H9 (cell line): ENCODE measurements at regions not wholly inside any gene's neighbourhood (a gene's known extent, or its start where the extent isn't known, plus 50 kb on each side); places are given as distances from the start of the nearest gene placed in this dataset.

ENCODE experiments used
- DNase-seq: peaks from one replicate; pipeline ENCODE4 v3.0.0-alpha.2; 2017
- H2AFZ ChIP-seq: one replicate; pipeline ENCODE4 v1.6.1; 2013; ENCODE audit warnings: mild to moderate bottlenecking, low read length, control low read depth, moderate library complexity
- H2AK5ac ChIP-seq: 2 replicates; pipeline ENCODE4 v1.6.1; 2013; ENCODE audit warnings: low read length, control low read depth, mixed read lengths; ENCODE audit not compliant: insufficient read length
- H2BK120ac ChIP-seq: one replicate; pipeline ENCODE4 v1.6.1; 2013; ENCODE audit warnings: low read depth, mild to moderate bottlenecking, low read length, control low read depth, inconsistent platforms; ENCODE audit not compliant: poor library complexity, severe bottlenecking
- H2BK12ac ChIP-seq: 2 replicates; pipeline ENCODE4 v1.6.1; 2013; ENCODE audit warnings: low read length, control low read depth, mixed read lengths, low read depth; ENCODE audit not compliant: insufficient read length
- H2BK15ac ChIP-seq: 2 replicates; pipeline ENCODE4 v1.6.1; 2013; ENCODE audit warnings: low read depth, low read length, control low read depth
- H2BK20ac ChIP-seq: one replicate; pipeline ENCODE4 v1.6.1; 2013; ENCODE audit warnings: low read depth, mild to moderate bottlenecking, low read length, control low read depth, inconsistent platforms; ENCODE audit not compliant: poor library complexity, severe bottlenecking
- H2BK5ac ChIP-seq: 2 replicates; pipeline ENCODE4 v1.6.1; 2013; ENCODE audit warnings: low read length, control low read depth, mixed read lengths; ENCODE audit not compliant: insufficient read length
- H3K14ac ChIP-seq: 2 replicates; pipeline ENCODE4 v1.6.1; 2013; ENCODE audit warnings: low read length, control low read depth; ENCODE audit not compliant: insufficient read depth
- H3K18ac ChIP-seq: 2 replicates; pipeline ENCODE4 v1.6.1; 2013; ENCODE audit warnings: low read depth, mild to moderate bottlenecking, mixed read lengths, low read length, control low read depth; ENCODE audit not compliant: insufficient read length
- H3K23ac ChIP-seq: 2 replicates; pipeline ENCODE4 v1.6.1; 2013; ENCODE audit warnings: low read length, control low read depth, mixed read lengths, low read depth; ENCODE audit not compliant: insufficient read length
- H3K23me2 ChIP-seq: 2 replicates; pipeline ENCODE4 v1.6.1; 2013; ENCODE audit warnings: low read depth, mild to moderate bottlenecking, mixed read lengths, low read length, control low read depth; ENCODE audit not compliant: insufficient read length, poor library complexity, severe bottlenecking
- H3K27ac ChIP-seq: 2 replicates; pipeline ENCODE4 v1.5.1; 2013; ENCODE audit warnings: low read length, control low read depth, mixed read lengths, low read depth; ENCODE audit not compliant: insufficient read length
- H3K27me3 ChIP-seq: 2 replicates; pipeline ENCODE4 v1.6.1; 2013; ENCODE audit warnings: low read length, control low read depth, inconsistent platforms; ENCODE audit not compliant: insufficient read depth
- H3K4ac ChIP-seq: 2 replicates; pipeline ENCODE4 v1.6.1; 2013; ENCODE audit warnings: low read depth, mild to moderate bottlenecking, control low read depth, inconsistent platforms, low read length, moderate library complexity
- H3K4me1 ChIP-seq: 2 replicates; pipeline ENCODE4 v1.6.1; 2013; ENCODE audit warnings: low read length, control low read depth, inconsistent platforms; ENCODE audit not compliant: insufficient read depth
- H3K4me2 ChIP-seq: 2 replicates; pipeline ENCODE4 v1.6.1; 2013; ENCODE audit warnings: low read length, control low read depth, mixed read lengths; ENCODE audit not compliant: insufficient read length, insufficient read depth
- H3K56ac ChIP-seq: 2 replicates; pipeline ENCODE4 v1.6.1; 2013; ENCODE audit warnings: low read depth, mild to moderate bottlenecking, mixed read lengths, low read length, control low read depth; ENCODE audit not compliant: insufficient read length
- H3K79me1 ChIP-seq: 2 replicates; pipeline ENCODE4 v1.6.1; 2013; ENCODE audit warnings: low read depth, mild to moderate bottlenecking, moderate library complexity, low read length, control low read depth, inconsistent platforms; ENCODE audit not compliant: insufficient read depth, poor library complexity, severe bottlenecking
- H3K79me2 ChIP-seq: 2 replicates; pipeline ENCODE4 v1.6.1; 2013; ENCODE audit warnings: low read length, control low read depth, inconsistent platforms; ENCODE audit not compliant: insufficient read depth
- H3K9ac ChIP-seq: 2 replicates; pipeline ENCODE4 v1.6.1; 2013; ENCODE audit warnings: low read length, control low read depth, mixed read lengths; ENCODE audit not compliant: insufficient read length; ENCODE audit errors: extremely low read depth
- H3K9me3 ChIP-seq: one replicate; pipeline ENCODE4 v1.6.1; 2013; ENCODE audit warnings: low read depth, low read length, inconsistent platforms; ENCODE audit not compliant: control insufficient read depth
- H3T11ph ChIP-seq: one replicate; pipeline ENCODE4 v1.6.1; 2013; ENCODE audit warnings: mild to moderate bottlenecking, low read length, control low read depth, inconsistent platforms
- H4K20me1 ChIP-seq: one replicate; pipeline ENCODE4 v1.6.1; 2013; ENCODE audit not compliant: control insufficient read depth, insufficient read length, insufficient read depth
- H4K5ac ChIP-seq: 2 replicates; pipeline ENCODE4 v1.6.1; 2013; ENCODE audit warnings: low read depth, mild to moderate bottlenecking, mixed read lengths, low read length, control low read depth; ENCODE audit not compliant: insufficient read length
- H4K8ac ChIP-seq: replicated peaks from 2 replicates; pipeline ENCODE4 v1.6.1; 2013; ENCODE audit warnings: low read length, control low read depth, mixed read lengths, low read depth; ENCODE audit not compliant: insufficient read length
- H4K91ac ChIP-seq: 2 replicates; pipeline ENCODE4 v1.6.1; 2013; ENCODE audit warnings: low read depth, mild to moderate bottlenecking, moderate library complexity, mixed read lengths, low read length, control low read depth; ENCODE audit not compliant: insufficient read length
- H3K27ac Mint-ChIP-seq, 3 experiments: 2 replicates in 2 of 3; 3 replicates in 1 of 3; pipeline ENCODE4 v1.8.0; 2020 to 2021; ENCODE audit warnings: mixed read lengths in 3 of 3, mild to moderate bottlenecking in 1 of 3, moderate library complexity in 1 of 3
- H3K27me3 Mint-ChIP-seq: 2 replicates; pipeline ENCODE4 v1.8.0; 2021; ENCODE audit warnings: low read depth, mild to moderate bottlenecking, moderate library complexity, mixed read lengths
- H3K36me3 Mint-ChIP-seq, 3 experiments: 2 replicates in 2 of 3; 3 replicates in 1 of 3; pipeline ENCODE4 v1.8.0; 2020 to 2021; ENCODE audit warnings: low read depth in 3 of 3, mixed read lengths in 3 of 3; ENCODE audit not compliant: insufficient read depth in 1 of 3
- H3K4me1 Mint-ChIP-seq, 2 experiments: 2 replicates each; pipeline ENCODE4 v1.8.0; 2020; ENCODE audit warnings: mixed read lengths in 2 of 2
- H3K4me3 Mint-ChIP-seq, 2 experiments: 2 replicates in 1 of 2; 3 replicates in 1 of 2; pipeline ENCODE4 v1.8.0; 2020 to 2021; ENCODE audit warnings: mild to moderate bottlenecking in 2 of 2, mixed read lengths in 2 of 2, moderate library complexity in 1 of 2
- H3K9me3 Mint-ChIP-seq, 2 experiments: 2 replicates in 1 of 2; 3 replicates in 1 of 2; pipeline ENCODE4 v1.8.0; 2020; ENCODE audit warnings: mild to moderate bottlenecking in 2 of 2, mixed read lengths in 2 of 2, moderate library complexity in 1 of 2
- WGBS: extraction: QIAGEN DNeasy Blood & Tissue Kit; methylation state at CpG from one replicate; pipeline ENCODE4 v1.1.7; 2013; ENCODE audit warnings: missing lambda C conversion rate, low lambda C conversion rate, mixed read lengths; ENCODE audit not compliant: insufficient read length; ENCODE audit errors: extremely low coverage; 5-methylcytosine and 5-hydroxymethylcytosine counted together
- TF ChIP-seq, protein P1 (sequence below): fragments of 200-600 bp; sonication (generic); conservative IDR thresholded peaks from 3 replicates; pipeline ENCODE4 v1.8.0; 2021; ENCODE audit warnings: antibody characterized with exemption, mild to moderate bottlenecking

DNA sequence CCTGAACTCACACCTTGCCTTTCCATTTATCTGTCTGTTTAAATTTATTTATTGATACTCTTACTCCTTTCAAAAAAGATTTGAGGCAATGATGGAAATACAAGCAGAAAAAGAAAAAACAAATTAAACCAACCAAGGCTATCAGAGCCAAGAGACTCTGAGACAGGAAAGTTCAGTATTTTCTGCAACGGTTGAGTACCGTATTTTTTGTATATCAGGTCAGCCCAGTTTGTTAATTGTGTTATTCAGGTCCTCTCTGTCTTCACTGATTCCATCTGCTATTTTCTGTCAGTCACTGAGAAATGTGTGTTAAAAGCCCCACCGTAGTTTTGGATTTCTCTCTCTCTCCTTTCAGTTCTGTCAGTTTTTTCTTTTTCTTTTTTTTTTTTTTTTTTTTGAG, 134.5 kb upstream of the SMIM23 start:
- Histone ChIP-seq H3K56ac (no peak overlapping the region), H4K20me1 (no peaks in the 10 kb centered on the region), H3K4me1 (no peaks in the 10 kb centered on the region), H3K9me3 (no peaks in the 10 kb centered on the region), H3K79me2 (no peaks in the 10 kb centered on the region), H3K9ac (no peak overlapping the region), H3K27ac (no peak overlapping the region), H2BK15ac (no peak overlapping the region), H4K5ac (no peak overlapping the region), H2AFZ (no peak overlapping the region), H3K14ac (no peak overlapping the region), H2BK12ac (no peak overlapping the region), H4K8ac (no peak overlapping the region), H2BK5ac (no peak overlapping the region), H4K91ac (no peak overlapping the region), H2BK20ac (no peak overlapping the region), H2BK120ac (no peak overlapping the region), H3K18ac (no peak overlapping the region), H3K27me3 (no peaks in the 10 kb centered on the region), H3K23me2 (no peaks in the 10 kb centered on the region), H3K4me2 (no peak overlapping the region), H2AK5ac (no peak overlapping the region), H3K79me1 (no peaks in the 10 kb centered on the region), H3K23ac (no peak overlapping the region), H3T11ph (no peak overlapping the region), H3K4ac (no peak overlapping the region)
- no peak for DNase-seq
- peaks cover 9 to 22% of the 10 kb centered on the region in 2 experiments for H3K4me1 Mint-ChIP-seq
- WGBS: no CpG with 5 or more reads among the region's 3 CpGs
- H3K4me3 Mint-ChIP-seq: no peak overlapping the region
- peaks cover 0 to 7% (median 0%) of the 10 kb centered on the region in 3 experiments; a peak in 4 of 7 replicates for H3K36me3 Mint-ChIP-seq
- H3K9me3 Mint-ChIP-seq: peaks cover 7% of the 10 kb centered on the region in 2 experiments
- H3K27ac Mint-ChIP-seq: no peak overlapping the region
- peaks cover 12% of the 10 kb centered on the region; the same call in 1 of the 2 replicates for H3K27me3 Mint-ChIP-seq
- TF ChIP-seq, protein P1, sequence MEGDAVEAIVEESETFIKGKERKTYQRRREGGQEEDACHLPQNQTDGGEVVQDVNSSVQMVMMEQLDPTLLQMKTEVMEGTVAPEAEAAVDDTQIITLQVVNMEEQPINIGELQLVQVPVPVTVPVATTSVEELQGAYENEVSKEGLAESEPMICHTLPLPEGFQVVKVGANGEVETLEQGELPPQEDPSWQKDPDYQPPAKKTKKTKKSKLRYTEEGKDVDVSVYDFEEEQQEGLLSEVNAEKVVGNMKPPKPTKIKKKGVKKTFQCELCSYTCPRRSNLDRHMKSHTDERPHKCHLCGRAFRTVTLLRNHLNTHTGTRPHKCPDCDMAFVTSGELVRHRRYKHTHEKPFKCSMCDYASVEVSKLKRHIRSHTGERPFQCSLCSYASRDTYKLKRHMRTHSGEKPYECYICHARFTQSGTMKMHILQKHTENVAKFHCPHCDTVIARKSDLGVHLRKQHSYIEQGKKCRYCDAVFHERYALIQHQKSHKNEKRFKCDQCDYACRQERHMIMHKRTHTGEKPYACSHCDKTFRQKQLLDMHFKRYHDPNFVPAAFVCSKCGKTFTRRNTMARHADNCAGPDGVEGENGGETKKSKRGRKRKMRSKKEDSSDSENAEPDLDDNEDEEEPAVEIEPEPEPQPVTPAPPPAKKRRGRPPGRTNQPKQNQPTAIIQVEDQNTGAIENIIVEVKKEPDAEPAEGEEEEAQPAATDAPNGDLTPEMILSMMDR: no peak
